ENCODE measurements at regions not wholly inside any gene's neighbourhood (a gene's known extent, or its start where the extent isn't known, plus 50 kb on each side); places are given as distances from the start of the nearest gene placed in this dataset.

- TF ChIP-seq CHD7 (IDR thresholded peaks at IDR 0.05; ENCODE audit: insufficient replicate concordance, low read length) = no peak
- TF ChIP-seq ZNF274 (IDR thresholded peaks at IDR 0.05; ENCODE audit: borderline replicate concordance, extremely low read depth, low read length) = no peak
- TF ChIP-seq SAP30 (IDR thresholded peaks at IDR 0.05; ENCODE audit: insufficient read depth, insufficient replicate concordance, low read length) = no peak
- no peak for TF ChIP-seq CHD2 (IDR thresholded peaks at IDR 0.05; ENCODE audit: low read length)
- no peak for TF ChIP-seq NANOG (IDR thresholded peaks at IDR 0.05; ENCODE audit: insufficient read depth, low read depth, low read length, poor library complexity, severe bottlenecking)
- no peak for TF ChIP-seq YY1 (IDR thresholded peaks at IDR 0.05; ENCODE audit: low read depth, low read length)
- TF ChIP-seq MAFK (IDR thresholded peaks at IDR 0.05; ENCODE audit: low read depth, low read length) = no peak
- TF ChIP-seq TEAD4 (IDR thresholded peaks at IDR 0.05; ENCODE audit: low read depth, low read length) = no peak
- TF ChIP-seq EZH2 (IDR thresholded peaks at IDR 0.05; ENCODE audit: low read depth, low read length, severe bottlenecking) = no peak
- no peak for TF ChIP-seq POU5F1 (IDR thresholded peaks at IDR 0.05; ENCODE audit: low read depth, low read length)
- no peak for TF ChIP-seq KDM5A (IDR thresholded peaks at IDR 0.05; ENCODE audit: low read length)
- no peak for TF ChIP-seq CEBPB (IDR thresholded peaks at IDR 0.05; ENCODE audit: low read depth, low read length)
These were observed 254.4 kb upstream of the NCKAP5 start (continued) for GRCh38 chr2:133822517-133823225.

Measured in H1 (cell line).